H1 (cell line): ENCODE measurements at regions not wholly inside any gene's neighbourhood (a gene's known extent, or its start where the extent isn't known, plus 50 kb on each side); places are given as distances from the start of the nearest gene placed in this dataset.

Experiments used
- CTCF ChIA-PET: fragments of 300-600 bp; sonication (Branson Sonifier 250); formaldehyde crosslinking; loops from one replicate; lab custom pipeline; 2021; ENCODE audit not compliant: partially characterized antibody; lab: Charles Lee
- POLR2A ChIA-PET: fragments of 300-600 bp; sonication (Branson Sonifier 250); formaldehyde crosslinking; loops from one replicate; lab custom pipeline; 2021; ENCODE audit warnings: inconsistent platforms; ENCODE audit not compliant: partially characterized antibody; lab: Charles Lee
- DNase-seq, 2 experiments: peaks; one replicate each; pipeline versions ENCODE4 v3.0.0 to v3.0.0-alpha.2; 2010 to 2022; ENCODE audit warnings: low spot score in 2 of 2, low read depth in 1 of 2, mixed read lengths in 1 of 2
- FAIRE-seq: peaks from 2 replicates; lab custom pipeline; 2011; peaks lifted over from hg19 to GRCh38; lab: Jason Lieb, UNC
- H2AFZ ChIP-seq: 2 replicates; pipeline ENCODE4 v1.8.1; 2012; ENCODE audit warnings: low read length, inconsistent platforms
- H2AK5ac ChIP-seq: 2 replicates; pipeline ENCODE4 v1.6.1; 2013; ENCODE audit warnings: low read depth, low read length
- H2BK120ac ChIP-seq: replicated peaks from 2 replicates; pipeline ENCODE3; 2013; ENCODE audit warnings: low read depth, low read length, inconsistent platforms
- H2BK12ac ChIP-seq: 2 replicates; pipeline ENCODE4 v1.6.1; 2013; ENCODE audit warnings: low read depth, low read length
- H2BK15ac ChIP-seq: 2 replicates; pipeline ENCODE4 v1.6.1; 2013; ENCODE audit warnings: low read length
- H2BK20ac ChIP-seq: 2 replicates; pipeline ENCODE4 v1.6.1; 2013; ENCODE audit warnings: low read length
- H2BK5ac ChIP-seq: 2 replicates; pipeline ENCODE4 v1.6.1; 2013; ENCODE audit warnings: low read depth, low read length
- H3K14ac ChIP-seq: 2 replicates; pipeline ENCODE4 v1.6.1; 2013; ENCODE audit warnings: inconsistent platforms; ENCODE audit not compliant: insufficient read length
- H3K18ac ChIP-seq: 2 replicates; pipeline ENCODE4 v1.6.1; 2013; ENCODE audit warnings: low read length; ENCODE audit errors: extremely low read depth
- H3K23ac ChIP-seq: 2 replicates; pipeline ENCODE4 v1.6.1; 2013; ENCODE audit warnings: inconsistent platforms; ENCODE audit not compliant: insufficient read length
- H3K23me2 ChIP-seq: 2 replicates; pipeline ENCODE4 v1.6.1; 2013; ENCODE audit warnings: low read depth, low read length
- H3K27ac ChIP-seq: 2 replicates; pipeline ENCODE4 v1.6.1; 2011; ENCODE audit warnings: low read depth, low read length, inconsistent platforms
- H3K27me3 ChIP-seq, 4 experiments: replicated peaks in 1 of 4; 1 replicate in 1 of 4; 2 replicates in 3 of 4; pipeline versions ENCODE4 v1.6.1 to v1.8.1; 2011 to 2013; ENCODE audit warnings: low read length in 3 of 4, mild to moderate bottlenecking in 3 of 4, inconsistent platforms in 2 of 4, mixed read lengths in 2 of 4, moderate library complexity in 1 of 4; ENCODE audit not compliant: control insufficient read depth in 3 of 4, insufficient read depth in 3 of 4; ENCODE audit errors: extremely low read depth in 1 of 4
- H3K36me3 ChIP-seq, 4 experiments: 2 replicates each; pipeline versions ENCODE4 v1.6.1 to v1.8.1; 2011 to 2013; ENCODE audit warnings: mild to moderate bottlenecking in 4 of 4, low read length in 3 of 4, moderate library complexity in 2 of 4, control low read depth in 1 of 4, inconsistent platforms in 1 of 4; ENCODE audit not compliant: insufficient read depth in 4 of 4, control insufficient read depth in 2 of 4
- H3K4ac ChIP-seq: replicated peaks from 2 replicates; pipeline ENCODE3; 2013; ENCODE audit warnings: low read length, low read depth, mixed read lengths, inconsistent platforms; ENCODE audit not compliant: insufficient read length
- H3K4me1 ChIP-seq, 4 experiments: replicated peaks in 1 of 4; 1 replicate in 1 of 4; 2 replicates in 3 of 4; pipeline versions ENCODE4 v1.6.1 to v1.8.1; 2011 to 2013; ENCODE audit warnings: low read length in 3 of 4, inconsistent platforms in 2 of 4, mixed read lengths in 1 of 4; ENCODE audit not compliant: insufficient read depth in 4 of 4, control insufficient read depth in 3 of 4
- H3K4me2 ChIP-seq, 2 experiments: 2 replicates each; pipeline versions ENCODE4 v1.6.1 to v1.8.1; 2011 to 2013; ENCODE audit warnings: low read depth in 2 of 2, low read length in 2 of 2, control low read depth in 1 of 2, inconsistent platforms in 1 of 2, mild to moderate bottlenecking in 1 of 2; ENCODE audit not compliant: insufficient read depth in 1 of 2
- H3K4me3 ChIP-seq, 4 experiments: fragments of 200-600, 300-600 bp in 1 of 4; sonication (generic), shearing (Covaris generic), sonication (Bioruptor Twin) in 1 of 4; 2 replicates each; pipeline versions ENCODE4 v1.5.1 to v1.8.1; 2011 to 2016; ENCODE audit warnings: low read length in 4 of 4, low read depth in 3 of 4, control low read depth in 2 of 4, inconsistent platforms in 2 of 4, mild to moderate bottlenecking in 2 of 4, mixed read lengths in 1 of 4, moderate library complexity in 1 of 4; ENCODE audit not compliant: insufficient read depth in 2 of 4; ENCODE audit errors: extremely low read depth in 1 of 4
- H3K56ac ChIP-seq: replicated peaks from 2 replicates; pipeline ENCODE3; 2013; ENCODE audit warnings: low read depth, mild to moderate bottlenecking, mixed read lengths, low read length, inconsistent platforms; ENCODE audit not compliant: insufficient read length
- H3K79me1 ChIP-seq: 2 replicates; pipeline ENCODE4 v1.6.1; 2013; ENCODE audit warnings: low read depth, low read length, control low read depth
- H3K79me2 ChIP-seq, 2 experiments: 2 replicates each; pipeline versions ENCODE4 v1.6.1 to v1.8.1; 2012 to 2013; ENCODE audit warnings: low read length in 2 of 2, mild to moderate bottlenecking in 2 of 2, inconsistent platforms in 1 of 2; ENCODE audit not compliant: insufficient read depth in 2 of 2, control insufficient read depth in 1 of 2
- H3K9ac ChIP-seq, 4 experiments: replicated peaks in 1 of 4; 1 replicate in 1 of 4; 2 replicates in 3 of 4; pipeline versions ENCODE4 v1.6.1 to v1.8.1; 2011 to 2013; ENCODE audit warnings: low read depth in 3 of 4, low read length in 3 of 4, control low read depth in 2 of 4, mild to moderate bottlenecking in 2 of 4, moderate library complexity in 2 of 4, inconsistent platforms in 1 of 4; ENCODE audit errors: extremely low read depth in 1 of 4
- H3K9me3 ChIP-seq, 2 experiments: 2 replicates each; pipeline versions ENCODE4 v1.6.1 to v1.8.1; 2012 to 2013; ENCODE audit warnings: mild to moderate bottlenecking in 2 of 2, moderate library complexity in 2 of 2, control low read depth in 1 of 2, inconsistent platforms in 1 of 2, low read depth in 1 of 2, low read length in 1 of 2, mixed read lengths in 1 of 2; ENCODE audit not compliant: insufficient read depth in 2 of 2
- H4K20me1 ChIP-seq, 2 experiments: replicated peaks in 1 of 2; 2 replicates each; pipeline versions ENCODE3 to v1.8.1; 2011 to 2013; ENCODE audit warnings: inconsistent platforms in 2 of 2, low read length in 2 of 2, mild to moderate bottlenecking in 1 of 2; ENCODE audit not compliant: insufficient read depth in 2 of 2, control insufficient read depth in 1 of 2
- H4K5ac ChIP-seq: 2 replicates; pipeline ENCODE4 v1.6.1; 2013; ENCODE audit warnings: low read length, low read depth, mixed read lengths, inconsistent platforms; ENCODE audit not compliant: insufficient read length
- H4K8ac ChIP-seq: 2 replicates; pipeline ENCODE4 v1.8.0; 2013; ENCODE audit warnings: mild to moderate bottlenecking, moderate library complexity, low read length, inconsistent platforms; ENCODE audit not compliant: insufficient read depth; ENCODE audit errors: extremely low read depth
- H4K91ac ChIP-seq: replicated peaks from 2 replicates; pipeline ENCODE3; 2013; ENCODE audit warnings: low read length, mixed read lengths, inconsistent platforms; ENCODE audit not compliant: insufficient read length
- BCL11A ChIP-seq, 2 experiments: IDR thresholded peaks; one replicate each; pipeline ENCODE4 v1.6.1; 2011; ENCODE audit warnings: low read depth in 2 of 2, low read length in 2 of 2, mild to moderate bottlenecking in 2 of 2
- BRCA1 ChIP-seq: IDR thresholded peaks from 2 replicates; pipeline ENCODE4 v1.6.1; 2012; ENCODE audit warnings: low read depth, low read length, improper control_type of control experiment
- CBX5 ChIP-seq: fragments of 300-800, 300-1000 bp; sonication (generic); IDR thresholded peaks from 2 replicates; pipeline ENCODE4 v1.7.1; 2016; ENCODE audit warnings: antibody characterized with exemption, low read length, low read depth
- E2F6 ChIP-seq: IDR thresholded peaks from 2 replicates; pipeline ENCODE4 v1.6.1; 2012; ENCODE audit warnings: inconsistent platforms
- FOSL1 ChIP-seq: IDR thresholded peaks from 2 replicates; pipeline ENCODE4 v1.6.1; 2011; ENCODE audit warnings: mild to moderate bottlenecking, low read depth, low read length, moderate library complexity; ENCODE audit not compliant: insufficient read depth
- GABPA ChIP-seq: IDR thresholded peaks from 2 replicates; pipeline ENCODE4 v1.6.1; 2011; ENCODE audit warnings: mild to moderate bottlenecking, low read length, moderate library complexity, borderline replicate concordance; ENCODE audit not compliant: insufficient read depth
- HDAC6 ChIP-seq: IDR thresholded peaks from one replicate; pipeline ENCODE4 v1.7.1; 2012; ENCODE audit warnings: low read depth, mild to moderate bottlenecking, inconsistent platforms, low read length, moderate library complexity
- MAFK ChIP-seq: IDR thresholded peaks from 2 replicates; pipeline ENCODE4 v1.6.1; 2012; ENCODE audit warnings: low read depth, mild to moderate bottlenecking, improper control_type of control experiment, low read length
- RAD21 ChIP-seq, 2 experiments: IDR thresholded peaks in 1 of 2; conservative IDR thresholded peaks in 1 of 2; 2 replicates each; pipeline ENCODE4 v1.6.1; 2011; ENCODE audit warnings: low read depth in 2 of 2, low read length in 2 of 2, improper control_type of control experiment in 1 of 2, inconsistent platforms in 1 of 2, mild to moderate bottlenecking in 1 of 2, moderate library complexity in 1 of 2
- RNF2 ChIP-seq: fragments of 200-900, 300-1000 bp; sonication (generic); IDR thresholded peaks from 2 replicates; pipeline ENCODE4 v1.7.1; 2016; ENCODE audit warnings: borderline replicate concordance, low read depth, mild to moderate bottlenecking, antibody characterized with exemption, low read length; ENCODE audit not compliant: poor library complexity, severe bottlenecking; ENCODE audit errors: missing control alignments
- SP1 ChIP-seq: IDR thresholded peaks from 2 replicates; pipeline ENCODE4 v1.6.1; 2011; ENCODE audit warnings: low read depth, low read length
- WGBS, 2 experiments: shearing (Covaris generic) in 1 of 2; methylation state at CpG; one replicate each; pipeline versions ENCODE4 v1.1.6 to v1.1.7; 2013 to 2015; ENCODE audit warnings: low lambda C conversion rate in 2 of 2, mixed read lengths in 2 of 2, inconsistent platforms in 1 of 2, low coverage in 1 of 2, missing lambda C conversion rate in 1 of 2; ENCODE audit not compliant: insufficient replicate concordance in 2 of 2, insufficient coverage in 1 of 2, insufficient read length in 1 of 2; ENCODE audit errors: extremely low coverage in 1 of 2, missing lambda C conversion rate in 1 of 2; 5-methylcytosine and 5-hydroxymethylcytosine counted together

- H3K4ac ChIP-seq = no peak overlapping the region
- 87 to 100% methylated on average over 2 to 7 of the region's 7 CpGs for WGBS, 2 experiments
- FAIRE-seq = no peak
- TF ChIP-seq GABPA = no peak
- no peak for TF ChIP-seq MAFK
- no peak for TF ChIP-seq FOSL1
- no peak for TF ChIP-seq E2F6
- no peak for TF ChIP-seq HDAC6
- TF ChIP-seq BRCA1 = no peak
- TF ChIP-seq RNF2 = no peak
- no peak for TF ChIP-seq CBX5
- TF ChIP-seq BCL11A (IDR thresholded peaks at IDR 0.05; ENCODE audit: low read depth in 2 of 2, low read length in 2 of 2) = no peak
- TF ChIP-seq SP1 = no peak
- TF ChIP-seq RAD21 (IDR thresholded peaks at IDR 0.05 in 1 of 2, conservative IDR thresholded peaks at IDR 0.05 in 1 of 2; ENCODE audit: low read depth in 2 of 2, low read length in 2 of 2) = no peak
These were observed 209.6 kb upstream of the TNP1 start for GRCh38 chr2:217069263-217070042.

More at GRCh38 chr2:217069263-217070042, 209.6 kb upstream of the TNP1 start:
- H3K27ac ChIP-seq = no peak overlapping the region
- peak overlapping the region; percentile 93 for H3K56ac ChIP-seq
- ChIA-PET CTCF (interaction anchor here (1.5 kb wide), 1 partner anchor 11 kb away, joined by 3 read pairs; no protein-coding TSS in a partner anchor), POLR2A (no interaction called here)
- H2BK120ac ChIP-seq = no peak overlapping the region
- no peak overlapping the region for H3K4me2 ChIP-seq
- no peak overlapping the region for H3K4me3 ChIP-seq
- no peak overlapping the region for H4K8ac ChIP-seq
- H3K79me2 ChIP-seq = no peaks in the 10 kb centered on the region
- no peaks in the 10 kb centered on the region for H3K27me3 ChIP-seq
- peak overlapping the region; percentile 46 for H4K91ac ChIP-seq
- H4K5ac ChIP-seq = no peak overlapping the region
- H2BK5ac ChIP-seq = 0 out of 2 replicates have a peak overlapping the region, but pooled peaks have one; percentile 6
- DNase-seq = no peak
- peaks cover 4% of the 10 kb centered on the region; the same call in 1 of the 2 replicates for H3K79me1 ChIP-seq
- 0 out of 4 replicates have a peak, but pooled peaks cover 0 to 8% of the 10 kb centered on the region in 2 experiments for H3K9me3 ChIP-seq
- no peak overlapping the region for H2BK15ac ChIP-seq
- no peaks in the 10 kb centered on the region; a peak in 2 of 8 replicates for H3K36me3 ChIP-seq
- peak overlapping the region; percentile 21; the same call in 1 of the 2 replicates for H2BK20ac ChIP-seq
- H3K23me2 ChIP-seq = peaks cover 14% of the 10 kb centered on the region
- no peak overlapping the region for H3K18ac ChIP-seq
- H2AFZ ChIP-seq = no peak overlapping the region
- no peak overlapping the region for H3K14ac ChIP-seq
- H2AK5ac ChIP-seq = peak overlapping the region; percentile 18
- H3K4me1 ChIP-seq = peaks cover 0 to 4% (median 1%) of the 10 kb centered on the region in 4 experiments; a peak in 4 of 7 replicates
- peaks cover 0 to 10% of the 10 kb centered on the region in 2 experiments for H4K20me1 ChIP-seq
- H2BK12ac ChIP-seq = 0 out of 2 replicates have a peak overlapping the region, but pooled peaks have one; percentile 6
- no peak overlapping the region for H3K9ac ChIP-seq
- H3K23ac ChIP-seq = no peak overlapping the region
